ENCODE measurements at regions not wholly inside any gene's neighbourhood (a gene's known extent, or its start where the extent isn't known, plus 50 kb on each side); places are given as distances from the start of the nearest gene placed in this dataset.

DNA sequence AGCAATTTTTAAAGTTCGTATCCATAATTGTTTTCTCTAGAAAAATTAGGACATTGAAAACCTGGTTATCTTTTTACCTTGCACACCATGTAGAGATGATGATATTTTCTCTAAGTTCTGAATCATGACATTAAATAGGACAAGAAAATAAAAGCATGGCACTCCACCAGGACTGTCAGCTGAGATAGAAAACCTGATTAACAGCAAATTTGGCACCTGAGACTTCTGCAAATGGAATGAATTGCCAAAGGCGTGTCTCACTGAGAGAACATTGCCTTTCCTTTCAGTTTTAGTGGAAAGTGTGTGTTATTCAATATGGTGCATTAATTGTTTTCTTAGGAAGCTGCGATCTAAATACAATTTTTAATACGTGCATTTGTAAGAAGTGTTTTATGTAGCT lies 164.7 kb downstream of the LRRC30 start:
- Histone ChIP-seq H3K4me3 (ENCODE audit: low read length) (no peak overlapping the region), H3K36me3 (ENCODE audit: control insufficient read depth, insufficient read depth, low read length) (no peaks in the 10 kb centered on the region), H3K9me3 (ENCODE audit: control insufficient read depth, insufficient read depth, low read length) (no peaks in the 10 kb centered on the region), H3K27ac (ENCODE audit: low read length) (no peak overlapping the region), H3K4me1 (ENCODE audit: control insufficient read depth, insufficient read depth, low read length) (no peaks in the 10 kb centered on the region), H3K27me3 (ENCODE audit: control insufficient read depth, insufficient read depth, low read length) (no peaks in the 10 kb centered on the region)
- Mint-ChIP-seq H3K27me3 (ENCODE audit: low read depth in 2 of 2) (no peaks in the 10 kb centered on the region), H3K9me3 (peaks cover 2 to 4% of the 10 kb centered on the region in 2 donors), H3K4me1 (no peaks in the 10 kb centered on the region), H3K36me3 (no peaks in the 10 kb centered on the region), H3K27ac (no peak overlapping the region), H3K4me3 (no peak overlapping the region)
- DNase-seq: no peak
- TF ChIP-seq, protein P1, sequence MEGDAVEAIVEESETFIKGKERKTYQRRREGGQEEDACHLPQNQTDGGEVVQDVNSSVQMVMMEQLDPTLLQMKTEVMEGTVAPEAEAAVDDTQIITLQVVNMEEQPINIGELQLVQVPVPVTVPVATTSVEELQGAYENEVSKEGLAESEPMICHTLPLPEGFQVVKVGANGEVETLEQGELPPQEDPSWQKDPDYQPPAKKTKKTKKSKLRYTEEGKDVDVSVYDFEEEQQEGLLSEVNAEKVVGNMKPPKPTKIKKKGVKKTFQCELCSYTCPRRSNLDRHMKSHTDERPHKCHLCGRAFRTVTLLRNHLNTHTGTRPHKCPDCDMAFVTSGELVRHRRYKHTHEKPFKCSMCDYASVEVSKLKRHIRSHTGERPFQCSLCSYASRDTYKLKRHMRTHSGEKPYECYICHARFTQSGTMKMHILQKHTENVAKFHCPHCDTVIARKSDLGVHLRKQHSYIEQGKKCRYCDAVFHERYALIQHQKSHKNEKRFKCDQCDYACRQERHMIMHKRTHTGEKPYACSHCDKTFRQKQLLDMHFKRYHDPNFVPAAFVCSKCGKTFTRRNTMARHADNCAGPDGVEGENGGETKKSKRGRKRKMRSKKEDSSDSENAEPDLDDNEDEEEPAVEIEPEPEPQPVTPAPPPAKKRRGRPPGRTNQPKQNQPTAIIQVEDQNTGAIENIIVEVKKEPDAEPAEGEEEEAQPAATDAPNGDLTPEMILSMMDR (IDR thresholded peaks at IDR 0.05): no peak
- intact Hi-C loops (cut with micrococcal nuclease): no loop called here
- ATAC-seq: no peak
- 91% methylated on average over 2 of the region's 4 CpGs for WGBS (ENCODE audit: insufficient coverage)

DNA sequence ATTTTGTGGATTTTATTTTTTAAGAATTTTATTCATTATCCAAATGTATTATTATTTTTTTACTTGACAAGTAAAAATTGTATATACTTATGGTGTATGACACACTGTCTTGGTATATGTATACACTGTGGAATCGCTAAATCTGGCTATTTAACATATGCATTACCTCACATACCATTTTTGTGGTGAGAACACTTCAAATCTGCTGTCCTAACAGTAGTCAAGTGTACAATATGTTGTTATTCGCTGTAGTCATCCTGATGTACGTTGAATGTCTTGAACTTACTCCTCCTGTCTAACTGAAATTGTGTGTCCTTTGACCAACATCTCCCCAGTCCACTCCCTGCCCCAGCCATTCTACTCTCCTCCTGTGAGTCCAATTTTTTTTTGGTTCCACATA lies 153.2 kb upstream of the PTPRM start:
- H3K9me3 ChIP-seq (ENCODE audit: control insufficient read depth, insufficient read depth, low read length): no peaks in the 10 kb centered on the region
- H3K27me3 ChIP-seq (ENCODE audit: control insufficient read depth, insufficient read depth, low read length): no peaks in the 10 kb centered on the region
- no peaks in the 10 kb centered on the region for H3K4me1 ChIP-seq (ENCODE audit: control insufficient read depth, insufficient read depth, low read length)
- WGBS (ENCODE audit: insufficient coverage): 92% methylated on average over 3 of the region's 3 CpGs
- no peaks in the 10 kb centered on the region for H3K27me3 Mint-ChIP-seq (ENCODE audit: low read depth in 2 of 2)
- peaks cover 0 to 3% of the 10 kb centered on the region in 2 donors for H3K9me3 Mint-ChIP-seq
- no peak overlapping the region for H3K27ac Mint-ChIP-seq
- no peak overlapping the region for H3K27ac ChIP-seq (ENCODE audit: low read length)
- DNase-seq (no peak), ATAC-seq (no peak)
- no peak overlapping the region for H3K4me3 Mint-ChIP-seq
- H3K36me3 ChIP-seq (ENCODE audit: control insufficient read depth, insufficient read depth, low read length): no peaks in the 10 kb centered on the region
- TF ChIP-seq, protein P1 (IDR thresholded peaks at IDR 0.05): no peak
- no peaks in the 10 kb centered on the region for H3K4me1 Mint-ChIP-seq
- intact Hi-C loops (cut with micrococcal nuclease): no loop called here
- no peak overlapping the region for H3K4me3 ChIP-seq (ENCODE audit: low read length)
- H3K36me3 Mint-ChIP-seq: no peaks in the 10 kb centered on the region

DNA sequence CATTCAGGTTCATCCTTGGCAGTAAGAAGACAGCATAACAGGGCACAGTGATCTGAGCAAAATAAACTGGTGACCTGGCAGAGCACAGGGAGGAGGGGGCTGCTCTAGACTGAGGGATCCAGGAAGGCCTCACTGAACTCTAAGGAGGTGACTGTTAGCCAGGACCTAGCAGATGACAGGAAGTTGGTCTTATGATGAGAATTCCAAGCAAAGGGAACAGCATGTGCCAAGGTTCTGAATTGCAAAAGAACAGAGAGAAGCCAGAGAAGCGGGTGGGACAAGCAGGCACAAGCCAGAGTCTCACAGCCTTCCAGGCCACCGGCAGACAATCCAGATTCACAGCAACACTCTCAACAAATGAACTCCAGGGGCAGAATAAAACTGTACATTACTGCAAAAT lies 152.7 kb upstream of the PTPRM start:
- Histone ChIP-seq H3K9me3 (ENCODE audit: control insufficient read depth, insufficient read depth, low read length) (no peaks in the 10 kb centered on the region), H3K36me3 (ENCODE audit: control insufficient read depth, insufficient read depth, low read length) (no peaks in the 10 kb centered on the region), H3K27me3 (ENCODE audit: control insufficient read depth, insufficient read depth, low read length) (no peaks in the 10 kb centered on the region), H3K27ac (ENCODE audit: low read length) (no peak overlapping the region), H3K4me1 (ENCODE audit: control insufficient read depth, insufficient read depth, low read length) (no peaks in the 10 kb centered on the region), H3K4me3 (ENCODE audit: low read length) (no peak overlapping the region)
- WGBS (ENCODE audit: insufficient coverage): 91% methylated on average over 2 of the region's 2 CpGs
- Mint-ChIP-seq H3K27me3 (ENCODE audit: low read depth in 2 of 2) (no peaks in the 10 kb centered on the region), H3K9me3 (peaks cover 0 to 2% of the 10 kb centered on the region in 2 donors), H3K4me1 (no peaks in the 10 kb centered on the region), H3K27ac (no peak overlapping the region), H3K4me3 (no peak overlapping the region), H3K36me3 (no peaks in the 10 kb centered on the region)
- no peak for DNase-seq
- ATAC-seq: no peak
- intact Hi-C loops (cut with micrococcal nuclease): no loop called here
- TF ChIP-seq, protein P1 (IDR thresholded peaks at IDR 0.05): no peak

DNA sequence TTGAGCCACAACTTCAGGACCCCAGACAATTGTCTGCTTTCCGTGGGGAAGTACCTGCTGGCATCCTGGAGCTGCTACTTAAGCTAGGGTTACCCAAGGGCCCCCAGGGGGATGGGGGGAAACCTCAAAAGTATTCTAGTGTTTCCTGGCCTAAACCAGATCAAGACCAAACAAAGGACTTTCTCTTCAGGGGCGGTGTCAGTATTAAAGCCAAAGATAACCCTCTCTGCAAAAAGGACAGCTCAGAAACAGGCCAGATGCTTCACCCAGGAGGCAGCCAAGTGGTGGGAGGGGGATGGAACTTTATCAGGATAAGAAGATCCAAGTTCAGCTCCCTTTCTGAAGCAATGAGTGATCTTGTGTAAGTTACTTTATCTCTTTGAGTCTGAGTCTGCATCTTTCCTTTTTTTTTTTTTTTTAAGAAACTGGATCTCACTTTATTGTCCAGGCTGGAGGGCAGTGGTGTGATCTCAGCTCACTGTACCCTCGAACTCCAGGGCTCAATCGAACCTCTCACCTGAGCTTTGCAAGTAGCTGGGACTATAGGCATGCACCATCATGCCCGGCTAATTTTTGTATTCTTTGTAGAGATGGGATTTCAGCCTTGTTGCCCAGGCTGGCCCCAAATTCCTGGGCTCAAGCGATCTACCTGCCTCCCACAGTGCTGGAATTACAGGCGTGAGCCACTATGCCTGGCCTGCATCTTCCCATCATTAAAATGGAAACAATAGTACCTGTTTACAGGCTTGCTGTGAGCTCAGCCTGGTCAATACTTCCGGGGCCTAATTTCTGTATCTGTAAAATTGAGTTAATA lies 151.8 kb upstream of the PTPRM start:
- no peak for ATAC-seq
- Histone ChIP-seq H3K4me1 (ENCODE audit: control insufficient read depth, insufficient read depth, low read length) (no peaks in the 10 kb centered on the region), H3K36me3 (ENCODE audit: control insufficient read depth, insufficient read depth, low read length) (no peaks in the 10 kb centered on the region), H3K4me3 (ENCODE audit: low read length) (no peak overlapping the region), H3K27ac (ENCODE audit: low read length) (no peak overlapping the region), H3K27me3 (ENCODE audit: control insufficient read depth, insufficient read depth, low read length) (no peaks in the 10 kb centered on the region), H3K9me3 (ENCODE audit: control insufficient read depth, insufficient read depth, low read length) (no peaks in the 10 kb centered on the region)
- Mint-ChIP-seq H3K36me3 (no peaks in the 10 kb centered on the region), H3K4me3 (no peak overlapping the region), H3K4me1 (no peaks in the 10 kb centered on the region), H3K27me3 (ENCODE audit: low read depth in 2 of 2) (no peaks in the 10 kb centered on the region), H3K27ac (no peak overlapping the region), H3K9me3 (no peaks in the 10 kb centered on the region)
- 76% methylated on average over 8 of the region's 8 CpGs for WGBS (ENCODE audit: insufficient coverage)
- DNase-seq: no peak
- TF ChIP-seq, protein P1 (IDR thresholded peaks at IDR 0.05): no peak
- intact Hi-C loops (cut with micrococcal nuclease): no loop called here
